ENCODE measurements at regions not wholly inside any gene's neighbourhood (a gene's known extent, or its start where the extent isn't known, plus 50 kb on each side); places are given as distances from the start of the nearest gene placed in this dataset.

- TF ChIP-seq EZH2 (IDR thresholded peaks at IDR 0.05; ENCODE audit: low read depth): no peak
- TF ChIP-seq, protein P1, sequence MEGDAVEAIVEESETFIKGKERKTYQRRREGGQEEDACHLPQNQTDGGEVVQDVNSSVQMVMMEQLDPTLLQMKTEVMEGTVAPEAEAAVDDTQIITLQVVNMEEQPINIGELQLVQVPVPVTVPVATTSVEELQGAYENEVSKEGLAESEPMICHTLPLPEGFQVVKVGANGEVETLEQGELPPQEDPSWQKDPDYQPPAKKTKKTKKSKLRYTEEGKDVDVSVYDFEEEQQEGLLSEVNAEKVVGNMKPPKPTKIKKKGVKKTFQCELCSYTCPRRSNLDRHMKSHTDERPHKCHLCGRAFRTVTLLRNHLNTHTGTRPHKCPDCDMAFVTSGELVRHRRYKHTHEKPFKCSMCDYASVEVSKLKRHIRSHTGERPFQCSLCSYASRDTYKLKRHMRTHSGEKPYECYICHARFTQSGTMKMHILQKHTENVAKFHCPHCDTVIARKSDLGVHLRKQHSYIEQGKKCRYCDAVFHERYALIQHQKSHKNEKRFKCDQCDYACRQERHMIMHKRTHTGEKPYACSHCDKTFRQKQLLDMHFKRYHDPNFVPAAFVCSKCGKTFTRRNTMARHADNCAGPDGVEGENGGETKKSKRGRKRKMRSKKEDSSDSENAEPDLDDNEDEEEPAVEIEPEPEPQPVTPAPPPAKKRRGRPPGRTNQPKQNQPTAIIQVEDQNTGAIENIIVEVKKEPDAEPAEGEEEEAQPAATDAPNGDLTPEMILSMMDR (conservative IDR thresholded peaks at IDR 0.05): no peak
Observed at GRCh38 chr2:43080571-43081021, 145.8 kb downstream of the ZFP36L2 start.

Measured in PC-9 (cell line).